K562 (cell line): ENCODE measurements at regions not wholly inside any gene's neighbourhood (a gene's known extent, or its start where the extent isn't known, plus 50 kb on each side); places are given as distances from the start of the nearest gene placed in this dataset.

Source experiments
- FOXJ3 ChIP-seq: sonication (generic); formaldehyde crosslinking; IDR thresholded peaks from 2 replicates; pipeline ENCODE4 v1.4.0; 2020; ENCODE audit warnings: mild to moderate bottlenecking, missing genetic modification reagents
- HDAC2 ChIP-seq: fragments of 450-650 bp; IDR thresholded peaks from 2 replicates; pipeline ENCODE4 v1.6.1; 2016; ENCODE audit warnings: mild to moderate bottlenecking
- KHSRP ChIP-seq: fragments of 450-650 bp; IDR thresholded peaks from 2 replicates; pipeline ENCODE4 v1.6.1; 2017
- TCF3 ChIP-seq: sonication (generic); formaldehyde crosslinking; IDR thresholded peaks from 2 replicates; pipeline ENCODE4 v1.4.0; 2020; ENCODE audit warnings: mild to moderate bottlenecking, missing genetic modification reagents
- TF ChIP-seq, protein P1 (sequence below), 2 experiments: fragments of 150-350 bp in 1 of 2; IDR thresholded peaks; 2 replicates each; pipeline ENCODE4 v1.6.1; 2012 to 2016; ENCODE audit warnings: low read depth in 2 of 2, low read length in 2 of 2, mild to moderate bottlenecking in 1 of 2, moderate library complexity in 1 of 2
- TF ChIP-seq, protein P2 (sequence below): fragments of 450-650 bp; formaldehyde crosslinking; IDR thresholded peaks from 2 replicates; pipeline ENCODE4 v1.4.0; 2020; ENCODE audit warnings: mild to moderate bottlenecking, mixed read lengths
- TF ChIP-seq, protein P3 (sequence below): sonication (generic); formaldehyde crosslinking; IDR thresholded peaks from 2 replicates; pipeline ENCODE4 v1.8.0; 2023; ENCODE audit warnings: mild to moderate bottlenecking, missing genetic modification reagents

DNA sequence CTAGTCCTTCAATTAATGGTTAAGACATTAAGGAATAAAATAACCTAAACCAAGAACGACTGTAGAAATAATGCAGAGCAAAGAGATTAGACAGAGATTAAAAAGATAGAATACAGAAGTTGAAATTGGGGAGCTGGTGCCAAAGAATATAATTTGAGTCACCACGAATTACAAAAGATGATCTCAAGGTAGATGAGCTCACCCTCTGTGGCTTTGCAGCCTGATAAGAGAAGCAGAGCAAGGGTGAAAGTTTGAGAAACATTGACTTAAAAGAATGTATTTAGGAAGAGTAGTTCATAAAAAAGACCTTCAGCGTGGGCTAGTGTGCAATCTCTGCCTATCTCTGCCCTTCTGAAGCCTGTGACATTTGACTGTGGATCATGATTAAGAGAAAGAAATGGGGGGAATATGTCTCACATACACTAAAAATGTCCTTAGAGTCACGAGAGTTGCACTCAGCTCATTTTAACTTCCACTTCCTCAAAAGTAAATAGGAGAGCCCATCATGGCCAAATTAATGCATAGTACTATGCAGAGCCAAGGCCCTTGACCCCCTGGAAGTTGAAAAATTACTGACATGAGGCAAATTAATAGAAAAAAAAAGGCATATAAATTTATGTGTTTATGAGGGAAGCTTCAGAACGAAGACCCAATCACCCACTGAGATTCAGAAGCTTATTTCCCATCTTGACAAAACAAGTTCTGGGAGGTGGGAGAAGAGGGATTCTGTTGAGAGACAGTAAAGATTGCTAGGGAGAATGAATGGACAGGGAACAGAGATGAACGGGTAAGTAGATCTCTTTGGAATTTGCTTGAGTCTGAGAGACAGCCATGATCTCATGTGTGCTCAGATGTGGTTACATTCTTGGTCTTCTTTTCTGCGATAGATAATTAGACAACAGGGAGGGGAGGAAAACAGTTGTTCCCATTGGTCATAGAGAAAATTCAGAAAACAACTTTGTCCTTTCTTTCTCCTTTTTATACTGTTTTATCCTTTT is 395.4 kb upstream of the LRRC7 start (continued):
- TF ChIP-seq FOXJ3 (CRISPR knock-in tag) (no peak), KHSRP (no peak), HDAC2 (no peak), TCF3 (CRISPR knock-in tag) (no peak)
- TF ChIP-seq, protein P1, sequence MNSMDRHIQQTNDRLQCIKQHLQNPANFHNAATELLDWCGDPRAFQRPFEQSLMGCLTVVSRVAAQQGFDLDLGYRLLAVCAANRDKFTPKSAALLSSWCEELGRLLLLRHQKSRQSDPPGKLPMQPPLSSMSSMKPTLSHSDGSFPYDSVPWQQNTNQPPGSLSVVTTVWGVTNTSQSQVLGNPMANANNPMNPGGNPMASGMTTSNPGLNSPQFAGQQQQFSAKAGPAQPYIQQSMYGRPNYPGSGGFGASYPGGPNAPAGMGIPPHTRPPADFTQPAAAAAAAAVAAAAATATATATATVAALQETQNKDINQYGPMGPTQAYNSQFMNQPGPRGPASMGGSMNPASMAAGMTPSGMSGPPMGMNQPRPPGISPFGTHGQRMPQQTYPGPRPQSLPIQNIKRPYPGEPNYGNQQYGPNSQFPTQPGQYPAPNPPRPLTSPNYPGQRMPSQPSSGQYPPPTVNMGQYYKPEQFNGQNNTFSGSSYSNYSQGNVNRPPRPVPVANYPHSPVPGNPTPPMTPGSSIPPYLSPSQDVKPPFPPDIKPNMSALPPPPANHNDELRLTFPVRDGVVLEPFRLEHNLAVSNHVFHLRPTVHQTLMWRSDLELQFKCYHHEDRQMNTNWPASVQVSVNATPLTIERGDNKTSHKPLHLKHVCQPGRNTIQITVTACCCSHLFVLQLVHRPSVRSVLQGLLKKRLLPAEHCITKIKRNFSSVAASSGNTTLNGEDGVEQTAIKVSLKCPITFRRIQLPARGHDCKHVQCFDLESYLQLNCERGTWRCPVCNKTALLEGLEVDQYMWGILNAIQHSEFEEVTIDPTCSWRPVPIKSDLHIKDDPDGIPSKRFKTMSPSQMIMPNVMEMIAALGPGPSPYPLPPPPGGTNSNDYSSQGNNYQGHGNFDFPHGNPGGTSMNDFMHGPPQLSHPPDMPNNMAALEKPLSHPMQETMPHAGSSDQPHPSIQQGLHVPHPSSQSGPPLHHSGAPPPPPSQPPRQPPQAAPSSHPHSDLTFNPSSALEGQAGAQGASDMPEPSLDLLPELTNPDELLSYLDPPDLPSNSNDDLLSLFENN (IDR thresholded peaks at IDR 0.05; ENCODE audit: low read depth in 2 of 2, low read length in 2 of 2): no peak
- TF ChIP-seq, protein P2, sequence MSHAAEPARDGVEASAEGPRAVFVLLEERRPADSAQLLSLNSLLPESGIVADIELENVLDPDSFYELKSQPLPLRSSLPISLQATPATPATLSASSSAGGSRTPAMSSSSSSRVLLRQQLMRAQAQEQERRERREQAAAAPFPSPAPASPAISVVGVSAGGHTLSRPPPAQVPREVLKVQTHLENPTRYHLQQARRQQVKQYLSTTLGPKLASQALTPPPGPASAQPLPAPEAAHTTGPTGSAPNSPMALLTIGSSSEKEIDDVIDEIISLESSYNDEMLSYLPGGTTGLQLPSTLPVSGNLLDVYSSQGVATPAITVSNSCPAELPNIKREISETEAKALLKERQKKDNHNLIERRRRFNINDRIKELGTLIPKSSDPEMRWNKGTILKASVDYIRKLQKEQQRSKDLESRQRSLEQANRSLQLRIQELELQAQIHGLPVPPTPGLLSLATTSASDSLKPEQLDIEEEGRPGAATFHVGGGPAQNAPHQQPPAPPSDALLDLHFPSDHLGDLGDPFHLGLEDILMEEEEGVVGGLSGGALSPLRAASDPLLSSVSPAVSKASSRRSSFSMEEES (CRISPR knock-in tag): no peak
- TF ChIP-seq, protein P3, sequence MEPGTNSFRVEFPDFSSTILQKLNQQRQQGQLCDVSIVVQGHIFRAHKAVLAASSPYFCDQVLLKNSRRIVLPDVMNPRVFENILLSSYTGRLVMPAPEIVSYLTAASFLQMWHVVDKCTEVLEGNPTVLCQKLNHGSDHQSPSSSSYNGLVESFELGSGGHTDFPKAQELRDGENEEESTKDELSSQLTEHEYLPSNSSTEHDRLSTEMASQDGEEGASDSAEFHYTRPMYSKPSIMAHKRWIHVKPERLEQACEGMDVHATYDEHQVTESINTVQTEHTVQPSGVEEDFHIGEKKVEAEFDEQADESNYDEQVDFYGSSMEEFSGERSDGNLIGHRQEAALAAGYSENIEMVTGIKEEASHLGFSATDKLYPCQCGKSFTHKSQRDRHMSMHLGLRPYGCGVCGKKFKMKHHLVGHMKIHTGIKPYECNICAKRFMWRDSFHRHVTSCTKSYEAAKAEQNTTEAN (CRISPR knock-in tag): no peak
